Astrocyte of the spinal cord (primary cell): ENCODE measurements at regions not wholly inside any gene's neighbourhood (a gene's known extent, or its start where the extent isn't known, plus 50 kb on each side); places are given as distances from the start of the nearest gene placed in this dataset.

Experiments
- DNase-seq: peaks from one replicate; pipeline ENCODE4 v3.0.0; 2011; ENCODE audit warnings: low read depth, low spot score
- H3K4me3 ChIP-seq: 2 replicates; pipeline ENCODE4 v1.5.1; 2011; ENCODE audit warnings: low read depth, mild to moderate bottlenecking, low read length, moderate library complexity
- in situ Hi-C: cut with HindIII; loops from 2 replicates; pipeline ENCODE4 v1.10.0; 2017; ENCODE audit warnings: low sequenced_read_pairs
- TF ChIP-seq, protein P1 (sequence below): IDR thresholded peaks from 2 replicates; pipeline ENCODE4 v1.5.1; 2012; ENCODE audit warnings: low read depth, mild to moderate bottlenecking, low read length, inconsistent platforms

DNA sequence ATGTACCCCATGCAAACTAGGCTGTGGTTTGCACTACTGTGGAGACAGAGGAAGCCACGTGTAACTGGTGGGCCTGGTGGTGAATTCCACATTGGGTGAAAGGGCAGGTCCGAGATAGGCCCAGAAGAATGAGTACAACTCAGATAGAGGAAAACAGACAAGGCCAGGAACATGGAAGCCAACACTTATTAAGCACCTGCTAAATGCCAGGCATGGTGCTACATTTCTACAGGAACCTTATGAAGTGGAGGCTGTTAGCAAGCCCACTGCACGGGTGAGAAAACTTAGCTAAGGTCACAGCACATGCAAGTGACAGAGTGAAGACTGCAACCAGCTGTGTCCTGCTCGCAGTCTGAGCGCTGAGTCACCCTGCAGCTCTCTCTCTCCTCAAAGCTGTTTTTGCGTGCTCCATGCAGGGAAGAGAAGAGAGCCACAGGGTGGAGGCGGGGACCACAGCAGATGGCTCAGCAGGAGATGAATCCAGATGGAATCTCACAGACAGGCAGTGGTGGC lies 65.5 kb upstream of the SPTLC1 start:
- TF ChIP-seq, protein P1, sequence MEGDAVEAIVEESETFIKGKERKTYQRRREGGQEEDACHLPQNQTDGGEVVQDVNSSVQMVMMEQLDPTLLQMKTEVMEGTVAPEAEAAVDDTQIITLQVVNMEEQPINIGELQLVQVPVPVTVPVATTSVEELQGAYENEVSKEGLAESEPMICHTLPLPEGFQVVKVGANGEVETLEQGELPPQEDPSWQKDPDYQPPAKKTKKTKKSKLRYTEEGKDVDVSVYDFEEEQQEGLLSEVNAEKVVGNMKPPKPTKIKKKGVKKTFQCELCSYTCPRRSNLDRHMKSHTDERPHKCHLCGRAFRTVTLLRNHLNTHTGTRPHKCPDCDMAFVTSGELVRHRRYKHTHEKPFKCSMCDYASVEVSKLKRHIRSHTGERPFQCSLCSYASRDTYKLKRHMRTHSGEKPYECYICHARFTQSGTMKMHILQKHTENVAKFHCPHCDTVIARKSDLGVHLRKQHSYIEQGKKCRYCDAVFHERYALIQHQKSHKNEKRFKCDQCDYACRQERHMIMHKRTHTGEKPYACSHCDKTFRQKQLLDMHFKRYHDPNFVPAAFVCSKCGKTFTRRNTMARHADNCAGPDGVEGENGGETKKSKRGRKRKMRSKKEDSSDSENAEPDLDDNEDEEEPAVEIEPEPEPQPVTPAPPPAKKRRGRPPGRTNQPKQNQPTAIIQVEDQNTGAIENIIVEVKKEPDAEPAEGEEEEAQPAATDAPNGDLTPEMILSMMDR: no peak
- in situ Hi-C loops: no loop called here
- peak; percentile 80 for DNase-seq
- H3K4me3 ChIP-seq: no peak overlapping the region

DNA sequence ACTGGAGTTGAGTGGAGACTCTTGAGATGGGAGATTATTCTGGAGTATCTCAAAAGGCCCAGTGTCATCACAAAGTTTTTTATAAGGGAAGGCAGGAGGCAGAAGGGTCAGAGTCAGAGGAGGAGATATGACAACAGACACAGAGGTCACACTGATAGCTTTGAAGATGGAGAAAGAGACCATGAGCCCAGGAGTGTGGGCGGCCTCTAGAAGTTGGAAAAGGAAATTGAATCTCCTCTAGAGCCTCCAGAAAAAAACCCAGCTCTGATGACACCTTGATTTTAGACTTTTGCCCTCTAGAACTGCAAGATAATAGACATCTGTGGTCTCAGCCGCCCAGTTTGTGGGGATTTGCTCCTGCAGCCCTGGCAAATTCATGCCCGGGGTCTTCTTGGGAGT lies 64.8 kb upstream of the SPTLC1 start:
- TF ChIP-seq, protein P1: no peak
- no peak overlapping the region for H3K4me3 ChIP-seq
- DNase-seq: no peak
- in situ Hi-C loops: no loop called here

- H3K4me3 ChIP-seq: no peak overlapping the region
- TF ChIP-seq, protein P1: no peak
- no peak for DNase-seq
- in situ Hi-C loops: no loop called here
Measured at GRCh38 chr9:92179286-92180001, 64.2 kb upstream of the SPTLC1 start.

- TF ChIP-seq, protein P1: no peak
- in situ Hi-C loops: no loop called here
- no peak overlapping the region for H3K4me3 ChIP-seq
- DNase-seq: no peak
Measured at GRCh38 chr9:92177591-92177990, 62.4 kb upstream of the SPTLC1 start.

GRCh38 chr9:92176800-92177185 lies 61.6 kb upstream of the SPTLC1 start:
- DNase-seq: no peak

GRCh38 chr9:92176068-92176799 lies 61.0 kb upstream of the SPTLC1 start:
- in situ Hi-C loops: no loop called here
- no peak overlapping the region for H3K4me3 ChIP-seq
- TF ChIP-seq, protein P1: peak; percentile 32
- no peak for DNase-seq

More at GRCh38 chr9:92176800-92177185, 61.6 kb upstream of the SPTLC1 start:
- in situ Hi-C loops: no loop called here
- TF ChIP-seq, protein P1: no peak
- H3K4me3 ChIP-seq: no peak overlapping the region
